GM18498 (cell line): ENCODE measurements at regions not wholly inside any gene's neighbourhood (a gene's known extent, or its start where the extent isn't known, plus 50 kb on each side); places are given as distances from the start of the nearest gene placed in this dataset.

Experiments used
- ATAC-seq: cut with Tn5 transposase; IDR thresholded peaks from one replicate; pipeline ENCODE4 v1.9.1; 2021; ENCODE audit warnings: mild to moderate bottlenecking, moderate library complexity; ENCODE audit not compliant: unreplicated experiment

- no peak for ATAC-seq
Measured at GRCh38 chr6:134719911-134720310, 230.0 kb downstream of the ALDH8A1 start.

DNA sequence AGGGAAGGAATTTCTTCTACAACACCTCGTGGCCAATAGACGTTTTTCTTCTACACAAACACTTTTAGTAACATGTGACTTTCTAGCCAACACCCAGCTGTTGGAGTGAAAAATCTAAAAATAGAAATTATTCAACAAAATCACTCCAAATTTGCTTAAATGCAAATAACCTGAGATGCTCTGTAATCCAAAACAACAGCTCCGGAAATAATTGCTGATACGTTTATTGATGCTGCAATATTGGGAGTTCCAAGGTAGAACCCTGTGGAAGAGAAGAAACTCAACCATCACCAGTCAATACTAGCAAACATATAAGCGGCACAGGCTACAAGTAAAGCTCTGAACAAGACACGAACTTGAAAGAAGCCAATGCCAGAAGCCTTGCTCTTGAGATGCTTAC, 230.6 kb downstream of the ALDH8A1 start:
- ATAC-seq, result no peak

GRCh38 chr6:134714679-134715078, 235.2 kb downstream of the ALDH8A1 start:
- no peak for ATAC-seq

- no peak for ATAC-seq
Measured at GRCh38 chr6:134714113-134714512, 235.8 kb downstream of the ALDH8A1 start.

- no peak for ATAC-seq
Measured at GRCh38 chr6:134712311-134712710, 237.6 kb downstream of the ALDH8A1 start.

GRCh38 chr6:134708079-134708478, 241.8 kb downstream of the ALDH8A1 start:
- ATAC-seq, result no peak

DNA sequence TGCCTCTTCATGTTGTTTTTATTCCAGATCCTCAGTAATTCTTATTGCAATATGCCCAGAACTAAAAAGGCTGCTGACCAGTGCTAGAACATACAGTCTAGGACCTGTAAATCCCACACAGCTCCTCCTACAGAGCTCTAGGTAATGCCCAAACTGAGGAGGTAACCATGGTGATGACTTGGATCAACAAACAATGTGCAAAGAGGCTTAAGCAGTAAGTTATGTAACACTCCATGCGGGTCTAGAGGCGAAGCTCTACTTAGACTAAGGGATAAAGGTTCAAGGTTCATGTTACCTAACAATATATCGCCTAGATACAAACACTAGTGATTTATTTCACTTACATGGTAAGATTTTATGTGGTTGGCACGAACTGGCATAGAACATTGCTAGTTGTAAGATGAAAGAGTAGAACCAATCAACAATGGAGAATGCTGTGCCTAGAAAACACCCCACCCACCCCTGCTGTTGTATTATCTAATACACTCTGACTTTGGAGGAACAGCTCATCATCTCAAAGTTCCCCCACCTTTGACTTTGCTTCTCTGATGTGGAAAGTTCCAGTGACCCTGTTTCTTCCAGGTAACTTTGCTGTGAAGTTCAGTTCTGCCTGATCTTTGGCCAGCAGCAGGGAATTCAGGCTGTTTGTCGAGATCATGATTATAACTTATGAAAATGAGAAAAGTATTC, 242.4 kb downstream of the ALDH8A1 start:
- ATAC-seq, result no peak

- ATAC-seq, result no peak
Measured at GRCh38 chr6:134706806-134707205, 243.1 kb downstream of the ALDH8A1 start.

DNA sequence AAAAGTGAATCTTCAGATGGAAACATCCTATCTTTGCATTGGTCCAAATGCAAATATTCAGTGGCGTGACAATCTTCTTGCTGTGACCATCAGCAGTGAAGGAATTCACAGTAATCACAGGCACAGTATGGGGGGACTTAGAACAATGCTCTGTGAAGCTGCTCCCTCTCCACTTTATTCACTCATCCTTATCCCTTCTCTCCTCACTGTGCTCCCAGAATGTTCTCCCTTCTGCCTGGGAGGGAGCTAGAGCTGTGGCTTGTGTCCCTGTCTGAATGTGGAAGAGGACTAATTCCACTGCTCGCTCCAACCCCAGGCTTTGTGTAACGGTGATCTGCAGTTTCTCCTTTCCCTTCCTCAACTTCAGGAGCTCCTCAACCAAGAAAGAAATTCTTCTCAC, 243.7 kb downstream of the ALDH8A1 start:
- no peak for ATAC-seq

DNA sequence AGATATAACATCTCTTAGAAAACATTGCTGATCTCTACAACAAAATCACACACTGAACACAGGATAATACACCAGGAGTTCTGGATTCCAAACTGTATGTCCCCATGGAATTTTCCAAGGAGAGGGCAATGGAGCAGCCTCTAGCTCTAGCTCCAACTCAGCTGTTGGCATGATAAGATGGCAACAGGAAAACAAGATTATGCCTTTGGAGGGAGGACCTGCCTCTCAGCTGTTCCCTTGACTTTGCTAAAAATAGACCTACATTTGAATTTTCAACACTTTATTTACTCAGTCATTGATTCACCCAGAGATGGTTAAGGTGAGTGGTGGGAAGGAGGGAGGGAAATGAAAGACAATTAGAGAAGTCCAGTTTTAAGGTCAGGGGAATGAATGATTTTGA, 246.7 kb downstream of the ALDH8A1 start:
- ATAC-seq, result no peak

GRCh38 chr6:134702279-134702678, 247.6 kb downstream of the ALDH8A1 start:
- ATAC-seq, result no peak

- ATAC-seq, result no peak
Measured at GRCh38 chr6:134701301-134701700, 248.6 kb downstream of the ALDH8A1 start.

- no peak for ATAC-seq
Measured at GRCh38 chr6:134698228-134698627, 251.7 kb downstream of the ALDH8A1 start.

DNA sequence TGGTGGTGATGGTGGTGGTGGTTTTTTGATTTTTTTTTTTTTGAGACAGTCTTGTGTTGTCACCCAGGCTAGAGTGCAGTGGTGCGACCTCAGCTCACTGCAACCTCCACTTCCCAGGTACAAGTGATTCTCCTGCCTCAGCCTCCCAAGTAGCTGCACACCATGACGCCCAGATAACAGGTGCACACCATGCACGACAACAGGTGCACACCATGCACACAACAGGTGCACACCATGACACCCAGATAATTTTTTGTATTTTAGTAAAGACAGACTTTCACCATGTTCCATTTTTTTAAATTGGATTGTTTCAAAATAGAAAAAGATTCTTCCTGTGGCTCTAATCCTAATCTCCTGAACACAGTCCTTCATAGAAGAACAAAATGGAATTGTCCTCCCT, 257.9 kb downstream of the ALDH8A1 start:
- ATAC-seq, result no peak

- ATAC-seq, result no peak
Measured at GRCh38 chr6:134691180-134691579, 258.7 kb downstream of the ALDH8A1 start.

GRCh38 chr6:134690048-134690447, 259.9 kb downstream of the ALDH8A1 start:
- ATAC-seq, result no peak

- no peak for ATAC-seq
Measured at GRCh38 chr6:134689641-134690040, 260.3 kb downstream of the ALDH8A1 start.

- no peak for ATAC-seq
Measured at GRCh38 chr6:134689177-134689576, 260.7 kb downstream of the ALDH8A1 start.

- ATAC-seq, result no peak
Measured at GRCh38 chr6:134686071-134686470, 263.8 kb downstream of the ALDH8A1 start.

- ATAC-seq, result no peak
Measured at GRCh38 chr6:134684423-134684795, 265.5 kb downstream of the ALDH8A1 start.

DNA sequence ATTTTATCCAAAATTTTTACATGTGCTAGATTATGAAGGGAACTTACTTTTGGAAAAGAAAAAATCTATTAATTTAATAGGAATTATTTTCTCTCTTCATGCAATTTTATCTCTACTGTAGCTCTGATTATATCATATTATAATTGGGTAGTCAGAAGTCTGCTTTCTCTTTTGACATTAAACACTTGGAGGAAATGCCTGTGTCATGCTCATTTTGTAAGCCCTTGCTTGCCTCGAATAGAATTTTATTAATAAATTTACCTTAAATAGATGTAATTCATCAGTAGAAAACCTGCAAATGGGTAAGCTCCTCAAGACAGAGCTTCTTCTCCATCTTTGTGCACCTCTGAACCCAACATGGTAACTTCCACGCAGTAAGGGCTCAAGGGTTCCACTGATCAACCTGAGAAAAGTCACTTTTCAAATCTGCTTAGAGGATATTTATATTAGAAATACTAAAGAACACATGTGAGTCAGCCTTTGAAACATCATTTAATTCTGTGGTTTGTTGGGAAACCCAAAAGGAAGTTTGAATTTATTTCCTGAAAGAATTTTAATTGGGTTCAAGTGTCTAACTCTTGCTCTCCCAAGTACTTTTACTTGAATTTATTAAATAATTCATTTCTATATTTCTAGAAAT, 266.0 kb downstream of the ALDH8A1 start:
- ATAC-seq, result no peak

- ATAC-seq, result no peak
Measured at GRCh38 chr6:134680433-134680832, 269.5 kb downstream of the ALDH8A1 start.

DNA sequence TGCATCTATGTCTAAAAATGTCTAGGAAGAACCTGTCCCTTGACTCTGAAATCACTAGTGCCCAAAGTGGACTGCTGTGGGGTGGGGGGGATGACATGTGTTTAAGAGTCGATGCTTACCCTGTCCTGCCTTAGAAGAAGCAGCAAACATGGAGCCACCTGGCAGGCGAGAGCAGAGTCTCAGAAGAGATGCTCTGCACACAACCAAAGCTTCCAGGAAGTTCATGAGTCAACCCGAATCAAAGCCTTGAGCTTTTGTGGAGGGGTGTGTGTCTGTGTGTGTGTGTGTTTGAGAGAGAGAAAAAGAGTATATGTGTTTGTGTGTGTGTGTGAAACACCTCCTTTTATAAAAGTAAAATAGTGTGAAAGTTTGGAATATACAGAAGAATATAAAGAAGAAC, 269.9 kb downstream of the ALDH8A1 start:
- ATAC-seq, result no peak
